IMR-90 (cell line): ENCODE measurements at regions not wholly inside any gene's neighbourhood (a gene's known extent, or its start where the extent isn't known, plus 50 kb on each side); places are given as distances from the start of the nearest gene placed in this dataset.
A peak's percentile ranks its signal among the peaks of the same experiment; 100 is the strongest.

Experiments used
- ATAC-seq: fragments of 200-7000 bp; cut with Tn5 transposase; 2 replicates; pipeline ENCODE4 v1.9.1; 2020; ENCODE audit warnings: low read depth, mild to moderate bottlenecking, moderate library complexity
- BruUV-seq: library from RNA; stranded (reverse); fragments of 400-500 nt; replicated peaks from 2 replicates; lab custom pipeline; 2021; lab: Mats Ljungman, UMichigan
- CTCF ChIA-PET: fragments of 300-600 bp; formaldehyde crosslinking; extraction: SDS; loops from one replicate; lab custom pipeline; 2021; ENCODE audit warnings: antibody characterized with exemption; lab: Yijun Ruan, JAX
- POLR2A ChIA-PET: fragments of 300-600 bp; sonication (Branson Sonifier 250); formaldehyde crosslinking; loops from one replicate; lab custom pipeline; 2022; ENCODE audit warnings: antibody characterized with exemption; ENCODE audit not compliant: unreplicated experiment; lab: Charles Lee
- DNase-seq: peaks from one replicate; pipeline ENCODE4 v3.0.0; 2013
- H2AFZ ChIP-seq: replicated peaks from 2 replicates; pipeline ENCODE3; 2013; ENCODE audit warnings: low read length, mild to moderate bottlenecking; ENCODE audit not compliant: poor library complexity
- H2AK5ac ChIP-seq: 2 replicates; pipeline ENCODE4 v1.6.1; 2013; ENCODE audit warnings: low read depth, low read length, inconsistent platforms
- H2AK9ac ChIP-seq: replicated peaks from 2 replicates; pipeline ENCODE3; 2013; ENCODE audit warnings: mild to moderate bottlenecking, low read depth, low read length, moderate library complexity; ENCODE audit not compliant: poor library complexity
- H2BK120ac ChIP-seq: 2 replicates; pipeline ENCODE4 v1.6.1; 2013; ENCODE audit warnings: low read depth, low read length, inconsistent platforms
- H2BK15ac ChIP-seq: 3 replicates; pipeline ENCODE4 v1.6.1; 2013; ENCODE audit warnings: low read depth, low read length, inconsistent platforms
- H2BK20ac ChIP-seq: 2 replicates; pipeline ENCODE4 v1.6.1; 2013; ENCODE audit warnings: low read depth, mild to moderate bottlenecking, inconsistent platforms, low read length, moderate library complexity
- H2BK5ac ChIP-seq: 2 replicates; pipeline ENCODE4 v1.6.1; 2013; ENCODE audit warnings: mild to moderate bottlenecking, low read depth, low read length, inconsistent platforms; ENCODE audit not compliant: poor library complexity, severe bottlenecking
- H3K14ac ChIP-seq: replicated peaks from 2 replicates; pipeline ENCODE4 v1.6.1; 2013; ENCODE audit warnings: low read depth, low read length, inconsistent platforms
- H3K18ac ChIP-seq: 2 replicates; pipeline ENCODE4 v1.6.1; 2013; ENCODE audit warnings: low read depth, low read length, control low read depth
- H3K23ac ChIP-seq: 2 replicates; pipeline ENCODE4 v1.6.1; 2013; ENCODE audit warnings: low read depth, low read length, inconsistent platforms
- H3K27ac ChIP-seq: 2 replicates; pipeline ENCODE4 v1.5.1; 2013; ENCODE audit warnings: mild to moderate bottlenecking, control low read depth, low read length; ENCODE audit not compliant: insufficient read depth
- H3K27me3 ChIP-seq: 2 replicates; pipeline ENCODE4 v1.6.1; 2013; ENCODE audit warnings: low read length; ENCODE audit not compliant: control insufficient read depth, insufficient read depth
- H3K36me3 ChIP-seq: 2 replicates; pipeline ENCODE4 v1.6.1; 2013; ENCODE audit warnings: low read length, mixed read lengths; ENCODE audit not compliant: control insufficient read depth, insufficient read depth
- H3K4ac ChIP-seq: 2 replicates; pipeline ENCODE4 v1.6.1; 2013; ENCODE audit warnings: low read depth, low read length, inconsistent platforms
- H3K4me1 ChIP-seq: 2 replicates; pipeline ENCODE4 v1.6.1; 2013; ENCODE audit warnings: low read length, mixed read lengths; ENCODE audit not compliant: control insufficient read depth, insufficient read depth
- H3K4me2 ChIP-seq: 2 replicates; pipeline ENCODE4 v1.6.1; 2013; ENCODE audit warnings: low read depth, mild to moderate bottlenecking, control low read depth, low read length, moderate library complexity
- H3K4me3 ChIP-seq: 2 replicates; pipeline ENCODE4 v1.5.1; 2013; ENCODE audit warnings: low read depth, mild to moderate bottlenecking, control low read depth, low read length, moderate library complexity; ENCODE audit not compliant: insufficient read depth
- H3K56ac ChIP-seq: 2 replicates; pipeline ENCODE4 v1.6.1; 2013; ENCODE audit warnings: low read length, inconsistent platforms; ENCODE audit not compliant: insufficient read depth; ENCODE audit errors: extremely low read depth
- H3K79me1 ChIP-seq, 2 experiments: 2 replicates each; pipeline ENCODE4 v1.6.1; 2013; ENCODE audit warnings: low read length in 2 of 2, inconsistent platforms in 1 of 2, low read depth in 1 of 2
- H3K9ac ChIP-seq: 2 replicates; pipeline ENCODE4 v1.6.1; 2013; ENCODE audit warnings: low read depth, low read length, control low read depth
- H3K9me1 ChIP-seq: 2 replicates; pipeline ENCODE4 v1.6.1; 2013; ENCODE audit warnings: low read length, inconsistent platforms; ENCODE audit not compliant: insufficient read depth
- H3K9me3 ChIP-seq: 2 replicates; pipeline ENCODE4 v1.6.1; 2013; ENCODE audit warnings: low read length; ENCODE audit not compliant: control insufficient read depth, insufficient read depth
- H4K20me1 ChIP-seq: 2 replicates; pipeline ENCODE4 v1.6.1; 2013; ENCODE audit warnings: low read length, inconsistent platforms; ENCODE audit not compliant: insufficient read depth
- H4K5ac ChIP-seq: 2 replicates; pipeline ENCODE4 v1.6.1; 2013; ENCODE audit warnings: mild to moderate bottlenecking, low read depth, low read length, control low read depth
- H4K8ac ChIP-seq, 2 experiments: 2 replicates each; pipeline ENCODE4 v1.6.1; 2013; ENCODE audit warnings: low read depth in 2 of 2, low read length in 2 of 2, control low read depth in 1 of 2, inconsistent platforms in 1 of 2
- H4K91ac ChIP-seq: 2 replicates; pipeline ENCODE4 v1.6.1; 2013; ENCODE audit warnings: low read depth, low read length, inconsistent platforms; ENCODE audit not compliant: insufficient read depth
- CEBPB ChIP-seq: IDR thresholded peaks from 2 replicates; pipeline ENCODE4 v1.6.1; 2012; ENCODE audit warnings: low read depth, low read length, improper control_type of control experiment
- POLR2A ChIP-seq: IDR thresholded peaks from 2 replicates; pipeline ENCODE4 v1.6.1; 2012; ENCODE audit warnings: mild to moderate bottlenecking, low read depth, low read length
- WGBS, 2 experiments: methylation state at CpG; one replicate each; pipeline versions ENCODE4 v1.1.5 to v1.1.7; 2013; ENCODE audit warnings: missing lambda C conversion rate in 2 of 2; ENCODE audit not compliant: insufficient read length in 1 of 2; ENCODE audit errors: extremely low coverage in 2 of 2; 5-methylcytosine and 5-hydroxymethylcytosine counted together
- dilution Hi-C: fragments of 300-500 bp; cut with HindIII; formaldehyde crosslinking; loops from one replicate; pipeline ENCODE4 v1.14.3; 2018; ENCODE audit warnings: low sequenced_read_pairs; ENCODE audit not compliant: unreplicated experiment
- in situ Hi-C: fragments of 300-500 bp; cut with MboI; formaldehyde crosslinking; loops from 3 replicates; pipeline ENCODE4 v1.14.3; 2019; ENCODE audit warnings: low sequenced_read_pairs, inconsistent platforms, mixed read lengths
- intact Hi-C: fragments of 100-400 bp; cut with micrococcal nuclease; formaldehyde crosslinking; loops from 2 replicates; pipeline ENCODE4 v1.10.0; 2022

DNA sequence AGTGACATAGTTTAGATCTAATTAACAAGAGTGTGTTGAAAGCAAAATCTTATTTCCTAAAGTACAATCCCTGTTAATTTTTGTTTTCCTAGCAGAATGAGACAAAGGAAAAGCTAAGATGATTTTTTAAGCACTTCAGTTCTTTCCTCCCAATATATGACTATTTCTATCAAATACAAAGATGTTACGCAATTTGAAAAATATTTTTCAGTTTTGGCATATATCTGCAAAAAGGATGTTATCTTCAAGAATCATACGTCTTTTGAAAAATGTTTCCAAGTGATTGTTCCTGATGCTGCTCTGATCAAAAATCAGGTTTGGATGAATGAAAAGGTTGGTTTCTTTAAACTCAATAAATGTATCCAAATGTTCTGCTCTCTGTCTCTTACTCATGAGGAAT is 486.7 kb upstream of the CPEB2 start:
- ATAC-seq: no peak
- in situ Hi-C loops: no loop called here

More for the DNA sequence above, 486.7 kb upstream of the CPEB2 start:
- H3K27ac ChIP-seq: no peak overlapping the region
- H3K79me1 ChIP-seq: no peaks in the 10 kb centered on the region
- ChIA-PET CTCF (no interaction called here), POLR2A (no interaction called here)
- no peak overlapping the region for H2BK120ac ChIP-seq
- no peak overlapping the region for H4K5ac ChIP-seq
- no peak overlapping the region for H2AK9ac ChIP-seq
- no peak overlapping the region for H3K56ac ChIP-seq
- H4K8ac ChIP-seq: no peak overlapping the region
- TF ChIP-seq CEBPB (peak; percentile 55; the same call in 1 of the 2 replicates), POLR2A (no peak)
- dilution Hi-C loops (no loop called here), intact Hi-C loops (loop anchor here (10.0 kb wide), 1 partner anchor 861 kb away; no protein-coding TSS in a partner anchor)
- no peaks in the 10 kb centered on the region for H4K20me1 ChIP-seq
- H3K4me2 ChIP-seq: no peak overlapping the region
- no TSS peak for BruUV-seq
- no peak overlapping the region for H2BK5ac ChIP-seq
- H2AFZ ChIP-seq: no peak overlapping the region
- no peak overlapping the region for H3K9ac ChIP-seq
- H4K91ac ChIP-seq: no peak overlapping the region
- no peak overlapping the region for H2BK20ac ChIP-seq
- H3K27me3 ChIP-seq: no peaks in the 10 kb centered on the region
- H2AK5ac ChIP-seq: no peak overlapping the region
- 0 out of 2 replicates have a peak, but pooled peaks cover 2% of the 10 kb centered on the region for H3K9me3 ChIP-seq
- H3K23ac ChIP-seq: no peak overlapping the region
- DNase-seq: no peak
- H3K18ac ChIP-seq: no peak overlapping the region
- no peak overlapping the region for H2BK15ac ChIP-seq
- no peaks in the 10 kb centered on the region for H3K36me3 ChIP-seq
- H3K9me1 ChIP-seq: no peaks in the 10 kb centered on the region
- no peaks in the 10 kb centered on the region for H3K4me1 ChIP-seq
- H3K4ac ChIP-seq: no peak overlapping the region
- WGBS, 2 experiments: no CpG with 5 or more reads among the region's 2 CpGs
- H3K14ac ChIP-seq: no peak overlapping the region
- H3K4me3 ChIP-seq: no peak overlapping the region
